Keratinocyte (primary cell): ENCODE measurements at regions not wholly inside any gene's neighbourhood (a gene's known extent, or its start where the extent isn't known, plus 50 kb on each side); places are given as distances from the start of the nearest gene placed in this dataset.

Experiments
- DNase-seq: peaks from one replicate; pipeline ENCODE4 v3.0.0-alpha.2; 2011; ENCODE audit warnings: low read depth, missing footprints, low spot score
- FAIRE-seq: peaks from 2 replicates; lab custom pipeline; 2011; peaks lifted over from hg19 to GRCh38; lab: Jason Lieb, UNC
- H2AFZ ChIP-seq: 2 replicates; pipeline ENCODE4 v1.6.0; 2012; ENCODE audit warnings: low read length, control low read depth, inconsistent platforms; ENCODE audit not compliant: control insufficient read depth
- H3K27ac ChIP-seq: 2 replicates; pipeline ENCODE4 v1.5.1; 2011; ENCODE audit warnings: low read length; ENCODE audit not compliant: control insufficient read depth, insufficient read depth
- H3K27me3 ChIP-seq: 3 replicates; pipeline ENCODE4 v1.6.0; 2011; ENCODE audit warnings: low read length; ENCODE audit not compliant: control insufficient read depth, insufficient read depth; ENCODE audit errors: extremely low read depth
- H3K36me3 ChIP-seq, 2 experiments: 2 replicates in 1 of 2; 3 replicates in 1 of 2; pipeline ENCODE4 v1.5.1; 2011; ENCODE audit warnings: low read length in 2 of 2, mild to moderate bottlenecking in 1 of 2; ENCODE audit not compliant: control insufficient read depth in 2 of 2, insufficient read depth in 2 of 2; ENCODE audit errors: extremely low read depth in 1 of 2
- H3K4me1 ChIP-seq: 3 replicates; pipeline ENCODE4 v1.5.1; 2011; ENCODE audit warnings: low read length; ENCODE audit not compliant: control insufficient read depth, insufficient read depth; ENCODE audit errors: extremely low read depth
- H3K4me2 ChIP-seq: 3 replicates; pipeline ENCODE4 v1.6.0; 2011; ENCODE audit warnings: low read depth, low read length; ENCODE audit not compliant: control insufficient read depth, insufficient read depth; ENCODE audit errors: extremely low read depth
- H3K4me3 ChIP-seq, 3 experiments: fragments of 200-600 bp in 1 of 3; sonication (generic) in 1 of 3; 2 replicates in 2 of 3; 3 replicates in 1 of 3; pipeline ENCODE4 v1.5.1; 2011 to 2016; ENCODE audit warnings: low read length in 3 of 3, mild to moderate bottlenecking in 3 of 3, control low read depth in 2 of 3, inconsistent platforms in 1 of 3, low read depth in 1 of 3, mixed read lengths in 1 of 3, mixed run types in 1 of 3, moderate library complexity in 1 of 3; ENCODE audit not compliant: control insufficient read depth in 2 of 3, insufficient read depth in 2 of 3; ENCODE audit errors: extremely low read depth in 1 of 3
- H3K79me2 ChIP-seq: 2 replicates; pipeline ENCODE4 v1.6.0; 2012; ENCODE audit warnings: low read length; ENCODE audit not compliant: control insufficient read depth, insufficient read depth
- H3K9ac ChIP-seq: 3 replicates; pipeline ENCODE4 v1.6.0; 2011; ENCODE audit warnings: low read length; ENCODE audit not compliant: control insufficient read depth, insufficient read depth; ENCODE audit errors: extremely low read depth
- H3K9me1 ChIP-seq: 3 replicates; pipeline ENCODE4 v1.6.0; 2011; ENCODE audit warnings: low read length; ENCODE audit not compliant: control insufficient read depth, insufficient read depth; ENCODE audit errors: extremely low read depth
- H3K9me3 ChIP-seq: 2 replicates; pipeline ENCODE4 v1.5.1; 2012; ENCODE audit warnings: low read depth, low read length; ENCODE audit not compliant: control insufficient read depth
- H4K20me1 ChIP-seq: 3 replicates; pipeline ENCODE4 v1.6.0; 2011; ENCODE audit warnings: low read length; ENCODE audit not compliant: control insufficient read depth, insufficient read depth; ENCODE audit errors: extremely low read depth
- EZH2 ChIP-seq: IDR thresholded peaks from one replicate; pipeline ENCODE4 v1.6.1; 2012; ENCODE audit warnings: inconsistent platforms, mild to moderate bottlenecking, low read length, moderate library complexity
- dilution Hi-C: fragments of 300-500 bp; cut with MboI; formaldehyde crosslinking; loops from one replicate; pipeline ENCODE4 v1.7.0; 2020; ENCODE audit warnings: low sequenced_read_pairs; ENCODE audit not compliant: extremely low pct_ligation_motif_present
- TF ChIP-seq, protein P1 (sequence below), 3 experiments: IDR thresholded peaks in 1 of 3; conservative IDR thresholded peaks in 1 of 3; optimal IDR thresholded peaks in 1 of 3; 2 replicates in 2 of 3; 3 replicates in 1 of 3; pipeline versions ENCODE3 to v1.5.1; 2011; ENCODE audit warnings: low read length in 3 of 3, mild to moderate bottlenecking in 3 of 3, moderate library complexity in 2 of 3, control low read depth in 1 of 3, inconsistent platforms in 1 of 3; ENCODE audit not compliant: insufficient read depth in 2 of 3; ENCODE audit errors: extremely low read depth in 1 of 3

DNA sequence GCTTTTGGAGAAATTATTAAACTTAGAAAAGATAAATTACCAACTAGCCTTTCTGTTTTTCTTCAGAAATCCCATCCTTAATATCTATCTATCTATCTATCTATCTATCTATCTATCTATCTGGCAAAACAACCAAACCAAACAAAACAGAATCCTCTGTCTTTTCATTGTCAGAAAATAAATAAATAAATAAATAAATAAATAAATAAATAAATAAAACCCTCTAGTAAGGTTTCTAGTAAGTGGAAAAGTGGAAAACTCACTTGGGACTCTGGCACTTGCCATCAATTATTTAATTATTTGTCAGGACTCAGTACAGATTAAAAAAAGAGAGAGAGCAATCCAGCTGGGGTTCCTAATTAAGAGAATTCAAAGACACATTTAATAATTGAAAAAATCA lies 556.2 kb upstream of the CHORDC1 start:
- Histone ChIP-seq H3K9me1 (no peaks in the 10 kb centered on the region), H3K4me1 (no peaks in the 10 kb centered on the region), H3K79me2 (no peaks in the 10 kb centered on the region), H3K36me3 (no peaks in the 10 kb centered on the region), H3K9ac (no peak overlapping the region), H3K9me3 (no peaks in the 10 kb centered on the region), H3K4me2 (no peak overlapping the region), H4K20me1 (no peaks in the 10 kb centered on the region), H3K27ac (no peak overlapping the region), H2AFZ (no peak overlapping the region), H3K4me3 (no peak overlapping the region), H3K27me3 (no peaks in the 10 kb centered on the region)
- DNase-seq, result no peak
- dilution Hi-C loops, result no loop called here
- TF ChIP-seq, protein P1, sequence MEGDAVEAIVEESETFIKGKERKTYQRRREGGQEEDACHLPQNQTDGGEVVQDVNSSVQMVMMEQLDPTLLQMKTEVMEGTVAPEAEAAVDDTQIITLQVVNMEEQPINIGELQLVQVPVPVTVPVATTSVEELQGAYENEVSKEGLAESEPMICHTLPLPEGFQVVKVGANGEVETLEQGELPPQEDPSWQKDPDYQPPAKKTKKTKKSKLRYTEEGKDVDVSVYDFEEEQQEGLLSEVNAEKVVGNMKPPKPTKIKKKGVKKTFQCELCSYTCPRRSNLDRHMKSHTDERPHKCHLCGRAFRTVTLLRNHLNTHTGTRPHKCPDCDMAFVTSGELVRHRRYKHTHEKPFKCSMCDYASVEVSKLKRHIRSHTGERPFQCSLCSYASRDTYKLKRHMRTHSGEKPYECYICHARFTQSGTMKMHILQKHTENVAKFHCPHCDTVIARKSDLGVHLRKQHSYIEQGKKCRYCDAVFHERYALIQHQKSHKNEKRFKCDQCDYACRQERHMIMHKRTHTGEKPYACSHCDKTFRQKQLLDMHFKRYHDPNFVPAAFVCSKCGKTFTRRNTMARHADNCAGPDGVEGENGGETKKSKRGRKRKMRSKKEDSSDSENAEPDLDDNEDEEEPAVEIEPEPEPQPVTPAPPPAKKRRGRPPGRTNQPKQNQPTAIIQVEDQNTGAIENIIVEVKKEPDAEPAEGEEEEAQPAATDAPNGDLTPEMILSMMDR (optimal IDR thresholded peaks at IDR 0.05 in 1 of 3, IDR thresholded peaks at IDR 0.05 in 1 of 3, conservative IDR thresholded peaks at IDR 0.05 in 1 of 3; ENCODE audit: extremely low read depth in 1 of 3, insufficient read depth in 2 of 3, low read length in 3 of 3), result no peak
- no peak for TF ChIP-seq EZH2
- no peak for FAIRE-seq

DNA sequence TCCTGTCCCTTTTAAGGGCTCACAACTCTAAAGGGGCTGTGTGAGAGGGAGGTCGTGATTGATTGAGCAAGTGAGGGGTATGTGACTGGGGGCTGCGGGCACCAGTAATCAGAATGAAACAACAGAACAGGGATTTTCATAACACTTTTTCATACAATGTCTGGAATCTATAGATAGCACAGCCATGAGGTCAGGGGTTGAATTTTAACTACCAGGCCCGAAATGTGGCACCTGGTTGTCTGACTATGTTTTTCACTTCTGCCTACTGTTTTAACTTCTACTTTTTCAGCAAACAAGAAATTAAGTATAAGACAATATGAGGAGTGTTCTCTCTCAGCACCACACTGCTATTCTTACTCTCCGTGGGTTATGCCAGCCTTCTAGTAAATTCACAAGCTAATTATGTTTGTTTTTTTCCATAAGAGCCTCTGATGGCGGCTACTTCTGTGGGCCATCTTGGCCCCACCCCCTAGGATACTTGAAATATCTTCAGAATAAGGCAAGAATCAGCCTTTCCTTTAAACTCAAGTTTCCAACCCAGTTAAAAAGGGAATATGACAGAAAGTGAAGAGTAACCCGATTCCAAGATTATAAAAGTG lies 552.8 kb upstream of the CHORDC1 start:
- Histone ChIP-seq H3K4me1 (no peaks in the 10 kb centered on the region), H3K9me3 (no peaks in the 10 kb centered on the region), H3K36me3 (no peaks in the 10 kb centered on the region), H3K4me2 (no peak overlapping the region), H3K9me1 (no peaks in the 10 kb centered on the region), H3K4me3 (no peak overlapping the region), H3K27ac (no peak overlapping the region), H4K20me1 (no peaks in the 10 kb centered on the region), H3K9ac (no peak overlapping the region), H2AFZ (no peak overlapping the region), H3K27me3 (no peaks in the 10 kb centered on the region), H3K79me2 (no peaks in the 10 kb centered on the region)
- FAIRE-seq, result no peak
- DNase-seq, result no peak
- TF ChIP-seq EZH2, result no peak
- TF ChIP-seq, protein P1 (optimal IDR thresholded peaks at IDR 0.05 in 1 of 3, IDR thresholded peaks at IDR 0.05 in 1 of 3, conservative IDR thresholded peaks at IDR 0.05 in 1 of 3; ENCODE audit: extremely low read depth in 1 of 3, insufficient read depth in 2 of 3, low read length in 3 of 3), result no peak
- dilution Hi-C loops, result no loop called here
